GM18861 (cell line): ENCODE measurements at regions not wholly inside any gene's neighbourhood (a gene's known extent, or its start where the extent isn't known, plus 50 kb on each side); places are given as distances from the start of the nearest gene placed in this dataset.

Experiments
- ATAC-seq: cut with Tn5 transposase; IDR thresholded peaks from one replicate; pipeline ENCODE4 v1.9.1; 2021; ENCODE audit not compliant: unreplicated experiment

DNA sequence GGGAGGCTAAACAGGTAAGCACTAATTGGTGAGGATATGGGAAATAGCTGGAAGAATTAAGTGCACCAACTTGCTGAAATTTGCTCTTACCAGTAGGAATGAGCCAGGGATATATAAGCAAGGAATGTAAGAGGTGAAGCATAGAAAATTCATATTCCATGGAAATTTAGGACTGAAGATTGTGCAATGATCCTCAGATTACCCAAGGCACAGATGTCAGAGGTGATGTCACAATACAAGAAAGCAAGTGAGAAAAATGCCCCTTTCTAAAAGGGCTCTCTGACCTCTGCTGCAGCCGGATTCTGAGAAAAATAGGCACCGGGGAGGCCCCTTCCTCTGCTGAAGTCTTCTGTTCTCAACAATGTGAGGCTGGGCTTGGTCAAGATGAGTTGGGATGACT, 112.3 kb upstream of the ZNF678 start:
- ATAC-seq: no peak

GRCh38 chr1:227450489-227450888, 112.9 kb upstream of the ZNF678 start:
- ATAC-seq: no peak

DNA sequence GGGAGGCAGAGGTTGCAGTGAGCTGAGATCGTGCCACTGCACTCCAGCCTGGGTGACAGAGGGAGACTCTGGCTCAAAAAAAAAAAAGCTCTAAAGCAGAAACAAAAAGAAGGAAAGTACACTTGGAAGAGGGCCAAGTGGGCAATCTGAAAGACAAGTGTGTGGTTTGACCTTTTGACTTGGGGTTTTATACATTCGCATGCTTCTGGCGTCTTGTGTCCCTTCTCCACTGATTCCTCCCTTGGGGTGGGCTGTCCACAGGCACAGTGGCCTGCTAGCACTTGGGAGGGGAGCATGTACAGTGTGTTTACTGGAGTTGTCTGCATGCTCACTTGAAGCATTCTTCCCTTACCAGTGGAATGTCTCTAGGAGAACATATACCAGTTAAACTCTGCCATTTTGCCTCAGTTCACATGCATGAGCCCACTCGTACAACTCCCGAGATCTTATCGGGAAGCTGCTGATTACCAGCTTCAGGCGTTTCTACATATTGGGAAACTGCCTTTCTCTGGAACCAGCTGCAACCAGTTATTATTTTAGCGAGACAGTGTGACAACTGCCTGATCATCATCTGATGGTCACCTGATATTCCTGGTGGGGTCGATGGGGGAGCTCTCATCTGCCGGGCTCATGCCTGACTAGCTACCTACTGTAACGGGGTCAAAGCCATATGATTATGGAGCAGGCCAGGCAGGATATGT, 113.5 kb upstream of the ZNF678 start:
- no peak for ATAC-seq

- ATAC-seq: peak; percentile 62
These were observed 114.3 kb upstream of the ZNF678 start for GRCh38 chr1:227449051-227449450.

GRCh38 chr1:227447531-227447990, 115.8 kb upstream of the ZNF678 start:
- ATAC-seq: no peak

DNA sequence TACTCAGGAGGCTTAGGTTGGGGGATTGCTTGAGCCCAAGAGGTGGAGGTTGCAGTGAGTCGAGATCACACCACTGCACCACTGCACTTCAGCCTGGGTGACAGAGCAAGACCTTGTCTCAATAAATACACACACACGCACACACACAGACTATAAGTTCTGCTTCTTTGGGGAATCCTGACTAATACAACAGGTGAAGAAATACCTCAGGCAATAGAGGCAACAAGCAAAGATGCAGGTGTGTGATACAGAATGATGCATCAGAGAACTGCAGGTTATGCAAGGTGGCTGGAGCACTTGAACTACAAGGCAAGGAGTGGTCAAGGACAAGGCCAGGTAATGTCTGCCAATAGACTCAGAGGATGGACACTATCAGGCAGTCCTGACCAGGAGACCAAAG, 117.6 kb upstream of the ZNF678 start:
- ATAC-seq: no peak

GRCh38 chr1:227445092-227445674, 118.2 kb upstream of the ZNF678 start:
- ATAC-seq: no peak

DNA sequence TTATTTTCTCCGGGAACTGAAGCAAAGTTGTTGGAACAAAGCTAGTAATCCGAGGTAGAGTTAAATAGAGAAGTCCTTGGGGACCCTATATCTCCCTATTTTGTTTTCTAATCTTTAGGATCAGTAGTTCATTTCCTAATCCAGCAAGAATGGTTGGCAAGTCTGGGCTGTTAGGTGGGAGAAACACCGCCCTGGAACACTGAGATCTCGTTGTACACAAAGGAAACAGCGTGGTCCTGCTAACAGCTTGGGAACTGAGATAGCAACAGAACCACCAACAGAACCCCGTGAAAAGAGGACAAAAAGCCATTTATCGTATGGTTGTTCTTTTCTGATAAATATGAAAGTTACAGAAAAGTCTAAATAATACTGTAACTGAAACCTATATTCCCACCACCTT, 121.9 kb upstream of the CDC42BPA start:
- no peak for ATAC-seq

DNA sequence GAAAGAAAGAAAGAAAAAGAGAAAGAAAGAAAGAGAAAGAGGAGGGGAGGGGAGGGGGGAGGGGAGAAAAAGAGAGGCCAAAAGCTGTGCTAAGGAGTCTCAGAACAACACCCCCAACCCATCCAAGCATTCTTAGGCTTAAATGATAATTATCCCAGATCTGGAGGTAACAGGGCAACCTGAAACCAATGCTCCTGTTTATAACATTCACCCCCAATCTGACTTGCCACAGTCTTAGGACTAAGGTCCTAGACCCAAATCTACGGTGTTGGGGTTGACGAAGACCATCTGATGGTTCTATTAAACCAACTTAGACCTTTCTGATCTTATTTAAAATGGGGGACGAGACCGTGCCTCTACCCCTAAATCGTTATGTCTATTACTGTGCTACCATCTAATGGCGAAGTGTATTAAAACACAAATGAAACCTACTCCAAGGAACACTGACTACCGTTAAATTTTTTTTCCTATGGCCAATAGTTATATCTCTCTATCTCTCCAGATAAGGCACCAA, 119.3 kb upstream of the CDC42BPA start:
- no peak for ATAC-seq

DNA sequence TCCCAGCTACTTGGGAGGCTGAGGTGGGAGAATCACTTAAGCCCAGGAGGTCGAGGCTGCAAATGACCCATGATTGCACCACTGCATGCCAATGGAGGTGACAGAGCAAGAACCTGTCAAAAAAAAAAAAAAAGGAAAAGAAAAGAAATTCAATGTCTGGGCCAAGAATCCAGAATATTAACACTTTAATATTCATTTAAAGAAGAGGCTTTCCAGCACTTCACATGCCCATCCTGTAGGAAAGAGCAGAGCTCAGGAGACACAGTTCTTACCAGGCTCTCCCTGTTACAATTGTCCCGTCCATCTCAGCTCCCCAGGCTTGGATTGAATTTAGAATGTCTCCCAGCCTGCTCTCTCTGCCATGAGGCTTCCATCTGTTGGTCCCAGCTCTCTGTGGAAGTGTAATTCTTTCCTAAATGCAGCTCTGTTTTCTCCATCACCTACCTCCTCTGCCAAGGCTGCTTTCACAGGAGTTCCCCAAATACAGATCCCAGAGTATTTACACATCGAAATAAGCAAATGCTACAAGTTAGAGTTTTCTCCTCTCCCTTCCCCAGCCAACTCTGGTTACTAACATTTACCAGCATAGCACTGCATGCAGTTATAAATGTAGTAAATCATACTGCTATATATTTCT, 116.6 kb upstream of the CDC42BPA start:
- ATAC-seq: no peak

DNA sequence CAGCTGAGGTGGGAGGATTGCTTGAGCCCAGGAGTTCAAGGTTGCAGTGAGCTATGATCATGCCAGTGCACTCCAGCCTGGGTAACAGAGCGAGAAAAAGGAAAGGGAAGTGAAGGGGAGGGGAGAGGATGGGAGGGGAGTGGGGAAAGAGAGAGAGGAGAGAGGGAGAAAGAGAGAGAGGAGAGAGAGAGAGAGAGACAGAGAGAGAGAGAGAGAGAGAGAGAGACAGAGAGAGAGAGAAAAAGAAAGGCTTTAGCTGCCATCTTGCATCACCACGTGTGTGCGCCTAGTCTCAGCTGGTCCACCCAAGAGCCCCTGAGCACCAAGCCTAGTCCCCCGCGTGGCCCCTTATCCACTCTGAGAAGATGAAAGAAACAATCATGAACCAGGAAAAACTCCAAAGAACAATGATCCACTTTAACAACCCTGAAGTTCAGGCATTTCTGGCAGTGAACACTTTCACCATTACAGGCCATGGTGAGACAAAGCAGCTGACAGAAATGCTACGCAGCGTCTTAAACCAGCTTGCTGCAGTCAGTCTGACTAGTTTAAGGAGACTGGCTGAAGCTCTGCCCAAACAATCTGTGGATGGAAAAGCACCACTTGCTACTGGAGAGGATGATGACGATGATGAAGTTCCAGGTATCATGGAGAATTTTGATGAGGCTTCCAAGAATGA, 115.5 kb upstream of the CDC42BPA start:
- ATAC-seq: no peak

DNA sequence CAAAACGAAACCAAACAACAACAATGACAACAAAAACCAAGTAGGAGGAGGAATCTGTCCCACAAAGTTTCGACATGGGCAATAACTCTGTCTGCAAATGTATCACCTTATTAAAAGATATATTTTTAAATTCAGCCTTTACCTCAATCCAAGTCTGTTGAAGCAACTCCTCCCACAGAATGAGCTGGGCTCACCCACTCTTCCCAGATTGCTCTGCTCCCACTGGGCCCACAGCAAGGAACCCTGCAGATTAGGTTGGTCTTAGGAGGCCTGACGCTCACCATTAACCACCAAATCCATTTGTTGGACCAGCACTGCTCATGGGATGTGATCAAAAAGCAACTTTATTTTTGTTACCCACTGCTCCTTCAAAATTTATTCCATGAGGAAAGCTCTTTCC, 114.7 kb upstream of the CDC42BPA start:
- no peak for ATAC-seq

DNA sequence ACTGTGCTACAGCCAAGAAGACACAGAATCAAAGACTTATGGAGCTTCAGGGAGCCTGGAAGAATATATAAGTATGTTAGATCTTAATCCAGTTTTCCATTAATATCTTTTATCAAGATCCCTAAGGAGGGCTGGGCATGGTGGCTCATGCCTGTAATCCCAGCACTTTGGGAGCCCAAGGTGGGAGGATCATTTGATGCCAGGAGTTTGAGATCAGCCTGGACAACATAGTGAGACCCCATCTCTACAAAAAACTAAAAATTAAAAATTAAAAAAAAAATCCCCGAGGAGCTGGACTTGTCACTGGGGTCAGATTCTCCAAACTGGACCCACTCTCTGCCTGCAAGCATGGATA, 113.9 kb upstream of the CDC42BPA start:
- ATAC-seq: no peak

- no peak for ATAC-seq
These were observed 111.4 kb upstream of the CDC42BPA start for GRCh38 chr1:227429447-227430359.

DNA sequence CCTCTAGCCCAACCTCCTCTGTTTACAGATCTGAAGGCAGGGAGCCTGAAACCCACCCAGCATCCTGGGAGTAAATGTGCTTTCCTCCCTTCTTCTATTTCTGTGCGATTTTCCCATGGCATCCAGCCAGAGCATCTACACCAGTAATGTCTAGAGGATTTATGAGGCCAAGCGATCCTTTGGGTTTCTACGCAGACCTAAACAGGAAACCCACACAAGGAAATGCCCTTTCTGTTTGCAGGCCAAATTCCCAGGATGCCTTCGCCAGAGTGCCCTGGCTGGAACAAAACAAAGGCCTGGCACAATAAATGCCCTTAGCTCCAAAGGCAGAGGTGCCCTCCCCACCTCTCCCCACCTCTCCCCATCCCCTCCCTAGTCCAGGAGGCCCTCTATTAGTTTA, 110.5 kb upstream of the CDC42BPA start:
- no peak for ATAC-seq

DNA sequence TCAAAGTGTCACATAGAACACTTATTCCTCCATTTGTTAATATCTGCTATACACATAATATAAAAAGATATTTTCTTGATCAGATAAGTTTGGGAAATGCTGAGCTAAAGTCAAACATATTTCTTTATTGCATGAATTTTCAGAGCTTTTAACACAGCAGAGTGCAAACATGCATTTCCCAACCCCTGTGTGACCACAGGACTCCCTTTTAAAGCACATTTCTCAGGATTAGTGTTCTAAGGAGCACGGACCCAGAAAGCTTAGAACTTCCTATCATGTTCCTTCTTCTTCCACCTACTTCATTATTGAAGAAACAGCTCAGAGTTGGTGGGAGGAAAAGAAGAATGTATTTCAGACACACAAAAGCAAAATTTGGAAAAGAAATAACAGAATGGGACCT, 109.1 kb upstream of the CDC42BPA start:
- no peak for ATAC-seq

DNA sequence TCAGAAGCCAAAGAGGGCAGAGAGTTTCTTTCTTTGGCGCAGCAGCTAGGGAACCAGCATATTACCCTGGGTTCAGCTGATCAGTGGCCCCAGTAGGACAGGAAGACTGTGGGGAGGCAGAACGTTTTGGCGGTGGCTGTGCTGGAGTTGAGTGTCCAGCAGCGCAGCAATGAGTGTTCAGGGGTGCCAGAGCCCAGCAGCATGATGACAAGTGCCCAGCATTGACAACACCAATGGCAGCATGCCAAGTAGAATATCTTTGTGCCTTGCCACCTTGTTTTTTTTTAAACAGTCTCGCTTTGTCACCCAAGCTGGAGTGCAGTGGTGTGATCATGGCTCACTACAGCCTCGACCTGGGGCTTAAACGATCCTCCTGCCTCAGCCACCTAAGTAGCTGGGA, 106.7 kb upstream of the CDC42BPA start:
- ATAC-seq: no peak

DNA sequence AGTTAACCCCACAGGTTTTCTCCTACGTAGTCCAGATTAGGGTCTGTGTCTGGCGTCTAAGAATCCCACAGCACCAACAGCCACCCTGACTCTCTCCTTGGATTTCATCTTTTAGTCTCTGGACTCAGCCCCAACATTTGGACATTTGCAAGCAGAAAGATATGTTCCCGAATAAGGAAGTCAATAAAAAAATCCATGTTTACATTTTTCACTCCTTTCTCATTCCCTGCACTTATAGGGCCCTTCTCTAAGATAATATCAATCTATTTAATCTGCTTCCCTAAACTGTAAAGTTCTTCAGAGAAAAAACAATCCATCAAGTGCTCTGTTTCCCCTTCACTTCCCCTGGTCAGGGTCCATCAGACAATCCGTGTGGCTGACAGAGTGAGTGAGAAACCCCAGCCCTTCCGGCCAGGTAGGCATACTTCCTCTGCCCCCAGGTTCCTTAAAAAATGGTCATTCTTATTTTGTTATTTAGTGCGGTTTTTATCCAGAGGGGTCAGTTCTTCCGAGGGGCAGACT, 105.9 kb upstream of the CDC42BPA start:
- no peak for ATAC-seq

- no peak for ATAC-seq
These were observed 104.3 kb upstream of the CDC42BPA start for GRCh38 chr1:227422581-227422980.

GRCh38 chr1:227420147-227420546, 101.9 kb upstream of the CDC42BPA start:
- no peak for ATAC-seq
